Mesothelial cell of epicardium (in vitro differentiated cells): ENCODE measurements at regions not wholly inside any gene's neighbourhood (a gene's known extent, or its start where the extent isn't known, plus 50 kb on each side); places are given as distances from the start of the nearest gene placed in this dataset.

Experiments used
- DNase-seq, 2 experiments: peaks; one replicate each; pipeline ENCODE4 v3.0.0; 2021; ENCODE audit warnings: low spot score in 2 of 2; ENCODE audit not compliant: unreplicated experiment in 2 of 2
- H3K27ac Mint-ChIP-seq: 2 replicates; pipeline ENCODE4 v1.8.0; 2021; ENCODE audit warnings: mixed read lengths
- H3K27me3 Mint-ChIP-seq: 2 replicates; pipeline ENCODE4 v1.8.0; 2021; ENCODE audit warnings: low read depth, mixed read lengths
- H3K36me3 Mint-ChIP-seq: 2 replicates; pipeline ENCODE4 v1.8.0; 2021; ENCODE audit warnings: mixed read lengths
- H3K4me1 Mint-ChIP-seq: 2 replicates; pipeline ENCODE4 v1.8.0; 2021; ENCODE audit warnings: mixed read lengths
- H3K4me3 Mint-ChIP-seq: 2 replicates; pipeline ENCODE4 v1.8.0; 2021; ENCODE audit warnings: mild to moderate bottlenecking, moderate library complexity, mixed read lengths
- H3K9me3 Mint-ChIP-seq: 2 replicates; pipeline ENCODE4 v1.8.0; 2021; ENCODE audit warnings: mixed read lengths
- CTCF ChIP-seq: fragments of 200-600 bp; sonication (generic); IDR thresholded peaks from one replicate; pipeline ENCODE4 v1.5.0; 2021; ENCODE audit warnings: antibody characterized with exemption; ENCODE audit not compliant: unreplicated experiment

- no peak for DNase-seq
- no peaks in the 10 kb centered on the region for H3K36me3 Mint-ChIP-seq
Observed at GRCh38 chr6:9484091-9484490, 930.8 kb downstream of the TFAP2A start.

GRCh38 chr6:9482030-9482738, 932.7 kb downstream of the TFAP2A start:
- Mint-ChIP-seq H3K9me3 (peaks cover 14% of the 10 kb centered on the region), H3K4me3 (no peak overlapping the region), H3K4me1 (peaks cover 8% of the 10 kb centered on the region), H3K27me3 (no peaks in the 10 kb centered on the region), H3K36me3 (no peaks in the 10 kb centered on the region), H3K27ac (no peak overlapping the region)
- no peak for DNase-seq
- no peak for TF ChIP-seq CTCF

More at GRCh38 chr6:9484091-9484490, 930.8 kb downstream of the TFAP2A start:
- Mint-ChIP-seq H3K9me3 (peaks cover 7% of the 10 kb centered on the region), H3K4me3 (no peak overlapping the region), H3K27ac (no peak overlapping the region), H3K27me3 (no peaks in the 10 kb centered on the region), H3K4me1 (peaks cover 8% of the 10 kb centered on the region)
- no peak for TF ChIP-seq CTCF

- no peaks in the 10 kb centered on the region for H3K36me3 Mint-ChIP-seq
- H3K9me3 Mint-ChIP-seq = peaks cover 14% of the 10 kb centered on the region
- no peak for DNase-seq
- H3K4me3 Mint-ChIP-seq = no peak overlapping the region
- H3K27me3 Mint-ChIP-seq = no peaks in the 10 kb centered on the region
- no peak overlapping the region for H3K27ac Mint-ChIP-seq
- no peak for TF ChIP-seq CTCF
- peaks cover 8% of the 10 kb centered on the region for H3K4me1 Mint-ChIP-seq
Observed at GRCh38 chr6:9481292-9482029, 933.4 kb downstream of the TFAP2A start.

GRCh38 chr6:9468277-9468676, 946.6 kb downstream of the TFAP2A start:
- Mint-ChIP-seq H3K36me3 (no peaks in the 10 kb centered on the region), H3K4me1 (peaks cover 2% of the 10 kb centered on the region), H3K27ac (no peak overlapping the region), H3K27me3 (no peaks in the 10 kb centered on the region), H3K9me3 (peaks cover 4% of the 10 kb centered on the region), H3K4me3 (no peak overlapping the region)
- TF ChIP-seq CTCF = no peak
- no peak for DNase-seq

GRCh38 chr6:9467741-9468140, 947.1 kb downstream of the TFAP2A start:
- no peak overlapping the region for H3K27ac Mint-ChIP-seq
- DNase-seq = no peak
- H3K4me1 Mint-ChIP-seq = peaks cover 2% of the 10 kb centered on the region

More at GRCh38 chr6:9467741-9468140, 947.1 kb downstream of the TFAP2A start:
- H3K36me3 Mint-ChIP-seq = no peaks in the 10 kb centered on the region
- no peaks in the 10 kb centered on the region for H3K27me3 Mint-ChIP-seq
- TF ChIP-seq CTCF = no peak
- H3K9me3 Mint-ChIP-seq = peaks cover 4% of the 10 kb centered on the region
- no peak overlapping the region for H3K4me3 Mint-ChIP-seq
